Ectodermal cell (in vitro differentiated cells): ENCODE measurements at regions not wholly inside any gene's neighbourhood (a gene's known extent, or its start where the extent isn't known, plus 50 kb on each side); places are given as distances from the start of the nearest gene placed in this dataset.
"Not testable (repeated sequence)": the region's sequence is repeated elsewhere in the genome, so short reads cannot be mapped to it uniquely, and the experiment has no call there.

Source experiments
- H3K27ac ChIP-seq: 2 replicates; pipeline ENCODE4 v1.7.0; 2013; ENCODE audit warnings: mild to moderate bottlenecking, low read depth, low read length; ENCODE audit not compliant: insufficient read depth, poor library complexity, severe bottlenecking
- H3K27me3 ChIP-seq: 2 replicates; pipeline ENCODE4 v1.7.0; 2013; ENCODE audit warnings: mild to moderate bottlenecking, low read length; ENCODE audit not compliant: insufficient read depth, control insufficient read depth, poor library complexity, severe bottlenecking
- H3K36me3 ChIP-seq: one replicate; pipeline ENCODE4 v1.7.0; 2013; ENCODE audit warnings: low read length; ENCODE audit not compliant: control insufficient read depth, insufficient read depth
- H3K4me1 ChIP-seq: one replicate; pipeline ENCODE4 v1.7.0; 2013; ENCODE audit warnings: low read length; ENCODE audit not compliant: control insufficient read depth, insufficient read depth
- H3K4me3 ChIP-seq: 2 replicates; pipeline ENCODE4 v1.7.0; 2013; ENCODE audit warnings: low read depth, low read length, control low read depth; ENCODE audit not compliant: insufficient read depth
- H3K9me3 ChIP-seq: 2 replicates; pipeline ENCODE4 v1.7.0; 2013; ENCODE audit warnings: mild to moderate bottlenecking, low read length, moderate library complexity; ENCODE audit not compliant: control insufficient read depth
- WGBS, 2 experiments: methylation state at CpG; one replicate each; pipeline ENCODE4 v1.1.7; 2013; ENCODE audit warnings: missing lambda C conversion rate in 2 of 2; 5-methylcytosine and 5-hydroxymethylcytosine counted together

GRCh38 chr16:62738666-62739460, 702.6 kb upstream of the CDH8 start:
- Histone ChIP-seq H3K27me3 (no peaks in the 10 kb centered on the region), H3K27ac (no peak overlapping the region), H3K9me3 (no peaks in the 10 kb centered on the region), H3K4me3 (no peak overlapping the region), H3K36me3 (no peaks in the 10 kb centered on the region), H3K4me1 (no peaks in the 10 kb centered on the region)
- 90 to 92% methylated on average over 3 of the region's 3 CpGs for WGBS, 2 experiments

GRCh38 chr16:62732092-62732491, 695.9 kb upstream of the CDH8 start:
- H3K4me1 ChIP-seq, result no peaks in the 10 kb centered on the region
- H3K9me3 ChIP-seq, result no peaks in the 10 kb centered on the region
- no peak overlapping the region for H3K4me3 ChIP-seq
- H3K27me3 ChIP-seq, result no peaks in the 10 kb centered on the region
- H3K36me3 ChIP-seq, result no peaks in the 10 kb centered on the region
- no peak overlapping the region for H3K27ac ChIP-seq

GRCh38 chr16:62724670-62725269, 688.5 kb upstream of the CDH8 start:
- not testable (repeated sequence) for H3K4me1 ChIP-seq, H3K27me3 ChIP-seq, H3K9me3 ChIP-seq, H3K36me3 ChIP-seq, H3K4me3 ChIP-seq, H3K27ac ChIP-seq
- WGBS, 2 experiments, result 96 to 97% methylated on average over 48 of the region's 48 CpGs

- H3K9me3 ChIP-seq, result no peaks in the 10 kb centered on the region
- H3K27me3 ChIP-seq, result no peaks in the 10 kb centered on the region
- no peaks in the 10 kb centered on the region for H3K4me1 ChIP-seq
- H3K4me3 ChIP-seq, result no peak overlapping the region
- no peak overlapping the region for H3K27ac ChIP-seq
- 67 to 76% methylated on average over 3 to 5 of the region's 5 CpGs for WGBS, 2 experiments
- no peaks in the 10 kb centered on the region for H3K36me3 ChIP-seq
These were observed 684.4 kb upstream of the CDH8 start for GRCh38 chr16:62720651-62721050.

GRCh38 chr16:62717026-62717425, 680.8 kb upstream of the CDH8 start:
- Histone ChIP-seq H3K9me3 (no peaks in the 10 kb centered on the region), H3K27ac (no peak overlapping the region), H3K4me1 (no peaks in the 10 kb centered on the region), H3K36me3 (no peaks in the 10 kb centered on the region), H3K4me3 (no peak overlapping the region), H3K27me3 (no peaks in the 10 kb centered on the region)
- 95 to 100% methylated on average over 1 of the region's 2 CpGs for WGBS, 2 experiments

GRCh38 chr16:62715701-62716100, 679.5 kb upstream of the CDH8 start:
- no peaks in the 10 kb centered on the region for H3K9me3 ChIP-seq
- WGBS, 2 experiments, result 100% methylated on average over 1 of the region's 1 CpG; no CpG with 5 or more reads in 1 of the 2 experiments

GRCh38 chr16:62712566-62712965, 676.3 kb upstream of the CDH8 start:
- Histone ChIP-seq H3K36me3 (no peaks in the 10 kb centered on the region), H3K4me1 (no peaks in the 10 kb centered on the region), H3K4me3 (no peak overlapping the region), H3K27me3 (no peaks in the 10 kb centered on the region), H3K27ac (no peak overlapping the region), H3K9me3 (no peaks in the 10 kb centered on the region)
- WGBS, 2 experiments, result 100% methylated on average over 1 of the region's 1 CpG; no CpG with 5 or more reads in 1 of the 2 experiments

More at GRCh38 chr16:62715701-62716100, 679.5 kb upstream of the CDH8 start:
- Histone ChIP-seq H3K27me3 (no peaks in the 10 kb centered on the region), H3K36me3 (no peaks in the 10 kb centered on the region), H3K4me3 (no peak overlapping the region), H3K4me1 (no peaks in the 10 kb centered on the region), H3K27ac (no peak overlapping the region)

- Histone ChIP-seq H3K9me3 (no peaks in the 10 kb centered on the region), H3K36me3 (no peaks in the 10 kb centered on the region), H3K4me1 (no peaks in the 10 kb centered on the region), H3K4me3 (no peak overlapping the region), H3K27me3 (no peaks in the 10 kb centered on the region), H3K27ac (no peak overlapping the region)
- WGBS, 2 experiments, result 91 to 96% methylated on average over 6 to 8 of the region's 8 CpGs
These were observed 675.6 kb upstream of the CDH8 start for GRCh38 chr16:62711797-62712196.

- Histone ChIP-seq H3K4me1 (no peaks in the 10 kb centered on the region), H3K27me3 (no peaks in the 10 kb centered on the region), H3K27ac (no peak overlapping the region), H3K36me3 (no peaks in the 10 kb centered on the region), H3K4me3 (no peak overlapping the region), H3K9me3 (no peaks in the 10 kb centered on the region)
- 92 to 96% methylated on average over 7 to 8 of the region's 8 CpGs for WGBS, 2 experiments
These were observed 673.6 kb upstream of the CDH8 start for GRCh38 chr16:62709794-62710193.

GRCh38 chr16:62701426-62701825, 665.2 kb upstream of the CDH8 start:
- WGBS, 2 experiments, result 83 to 89% methylated on average over 1 to 2 of the region's 3 CpGs
- Histone ChIP-seq H3K9me3 (no peaks in the 10 kb centered on the region), H3K4me1 (no peaks in the 10 kb centered on the region), H3K36me3 (no peaks in the 10 kb centered on the region), H3K27ac (no peak overlapping the region), H3K27me3 (no peaks in the 10 kb centered on the region), H3K4me3 (no peak overlapping the region)
